HG03442 (cell line): ENCODE measurements at regions not wholly inside any gene's neighbourhood (a gene's known extent, or its start where the extent isn't known, plus 50 kb on each side); places are given as distances from the start of the nearest gene placed in this dataset.
"Not testable (repeated sequence)": the region's sequence is repeated elsewhere in the genome, so short reads cannot be mapped to it uniquely, and the experiment has no call there.

Source experiments
- ATAC-seq: cut with Tn5 transposase; IDR thresholded peaks from one replicate; pipeline ENCODE4 v1.9.1; 2021; ENCODE audit warnings: mild to moderate bottlenecking, moderate library complexity; ENCODE audit not compliant: unreplicated experiment

- ATAC-seq, result no peak
Measured at GRCh38 chr6:99143108-99143861, 195.5 kb upstream of the FBXL4 start.

GRCh38 chr6:99141906-99142305, 194.2 kb upstream of the FBXL4 start:
- not testable (repeated sequence) for ATAC-seq

GRCh38 chr6:99138445-99138844, 190.7 kb upstream of the FBXL4 start:
- no peak for ATAC-seq

- no peak for ATAC-seq
Measured at GRCh38 chr6:99137314-99137713, 189.6 kb upstream of the FBXL4 start.

- no peak for ATAC-seq
Measured at GRCh38 chr6:99136488-99136887, 188.7 kb upstream of the FBXL4 start.

- no peak for ATAC-seq
Measured at GRCh38 chr6:99132026-99132635, 184.4 kb upstream of the FBXL4 start.

- ATAC-seq, result no peak
Measured at GRCh38 chr6:99130897-99131873, 183.4 kb upstream of the FBXL4 start.

- ATAC-seq, result no peak
Measured at GRCh38 chr6:99129835-99130234, 182.1 kb upstream of the FBXL4 start.

DNA sequence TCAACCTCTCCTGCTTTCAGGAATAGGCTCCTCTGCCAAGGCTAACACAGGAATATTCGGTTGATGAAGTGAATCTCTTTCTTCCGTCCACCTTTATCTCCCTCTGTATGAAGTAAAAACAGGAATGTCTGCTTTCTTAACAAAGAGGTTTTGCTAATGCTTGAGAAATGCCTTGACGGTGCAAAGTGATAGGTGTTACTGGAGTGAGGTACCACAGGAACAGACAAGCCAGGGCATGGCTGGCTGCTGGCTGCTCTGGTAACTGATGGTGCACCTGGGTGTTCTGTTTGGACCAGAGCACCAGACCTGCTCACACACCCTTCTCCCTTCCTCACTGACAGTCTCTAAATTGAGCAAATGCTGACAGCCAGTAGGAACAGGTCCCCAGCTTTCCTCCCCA, 174.0 kb upstream of the FBXL4 start:
- no peak for ATAC-seq

DNA sequence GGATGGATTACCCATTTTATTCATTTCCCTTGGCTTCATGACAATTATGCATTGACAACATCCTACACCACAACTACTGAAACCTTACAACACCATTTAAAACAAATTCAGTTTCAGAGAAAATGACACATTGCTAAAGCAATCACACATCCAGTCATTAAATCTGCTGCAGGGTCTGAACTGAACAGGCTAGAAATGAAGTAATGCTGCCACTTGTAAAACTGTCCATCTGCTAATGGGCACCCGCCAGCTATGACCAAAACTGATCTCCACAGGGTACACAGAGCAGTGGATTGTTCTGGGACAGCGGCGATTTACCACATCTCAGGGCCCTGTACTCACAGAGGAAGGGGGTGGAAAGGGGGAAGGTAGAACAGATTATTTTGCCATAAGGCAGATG, 172.9 kb upstream of the FBXL4 start:
- ATAC-seq, result no peak

GRCh38 chr6:99119109-99120031, 171.6 kb upstream of the FBXL4 start:
- peak; percentile 62 for ATAC-seq

- ATAC-seq, result peak; percentile 43
Measured at GRCh38 chr6:99114769-99115406, 167.1 kb upstream of the FBXL4 start.

DNA sequence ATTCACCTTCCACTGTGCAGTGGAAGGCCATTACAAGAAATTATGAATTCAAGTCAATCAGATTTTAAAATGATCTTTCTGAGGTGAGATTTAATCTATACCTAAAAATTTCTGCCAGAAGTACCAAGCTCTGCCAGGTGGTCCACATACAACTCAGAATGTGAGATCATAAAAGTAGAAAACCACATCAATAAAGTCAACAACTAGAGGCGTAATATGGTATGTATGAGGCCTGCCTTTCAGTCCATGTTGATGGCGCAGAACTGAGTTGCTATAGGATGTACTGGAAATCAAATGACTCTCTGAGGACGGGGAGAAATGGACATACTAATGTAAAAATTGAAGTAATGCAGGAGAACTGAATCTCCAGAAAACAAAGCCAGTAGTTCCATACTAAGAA, 163.8 kb upstream of the FBXL4 start:
- ATAC-seq, result no peak

DNA sequence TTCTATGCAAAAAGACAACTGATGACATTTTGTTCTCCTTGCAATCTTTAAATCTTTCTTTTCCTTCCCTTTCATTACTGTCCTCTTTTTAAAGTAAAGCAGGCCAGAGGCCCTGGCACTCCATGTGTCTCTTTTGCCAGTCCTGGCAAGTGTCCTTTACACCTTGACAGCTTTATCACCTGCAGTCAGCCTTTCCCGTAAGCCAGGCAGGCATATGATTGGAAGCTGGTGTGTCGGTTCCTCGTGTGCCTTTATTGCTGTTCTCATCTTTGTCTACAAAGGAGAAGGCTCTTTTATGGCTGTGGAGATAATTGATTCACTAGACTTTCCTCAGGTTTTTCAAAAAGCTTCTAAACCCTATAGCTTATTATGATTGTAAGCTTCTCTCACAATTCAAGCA, 162.3 kb upstream of the FBXL4 start:
- ATAC-seq, result no peak

- no peak for ATAC-seq
Measured at GRCh38 chr6:99104218-99104617, 156.5 kb upstream of the FBXL4 start.

- ATAC-seq, result no peak
Measured at GRCh38 chr6:99099243-99099642, 151.5 kb upstream of the FBXL4 start.

DNA sequence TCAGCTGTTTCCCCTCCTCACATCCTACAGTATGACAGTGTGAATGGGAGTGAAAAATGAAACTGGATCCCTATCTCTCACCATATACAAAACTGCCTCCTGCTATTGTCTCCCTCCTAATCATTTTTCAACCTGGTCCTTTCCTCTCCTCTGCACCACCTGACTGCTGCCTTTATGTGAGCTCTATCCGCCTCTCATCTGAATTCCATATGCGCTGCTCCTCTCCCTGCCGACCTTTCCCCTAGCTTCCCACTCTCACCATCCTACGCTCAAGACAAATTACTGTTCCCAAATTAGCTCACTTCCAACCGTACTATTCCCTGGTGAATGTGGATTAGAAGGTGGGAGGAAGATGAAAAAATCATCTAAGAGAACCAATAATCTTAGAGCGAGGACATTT, 148.4 kb upstream of the FBXL4 start:
- ATAC-seq, result no peak

GRCh38 chr6:99093456-99094190, 145.9 kb upstream of the FBXL4 start:
- no peak for ATAC-seq

DNA sequence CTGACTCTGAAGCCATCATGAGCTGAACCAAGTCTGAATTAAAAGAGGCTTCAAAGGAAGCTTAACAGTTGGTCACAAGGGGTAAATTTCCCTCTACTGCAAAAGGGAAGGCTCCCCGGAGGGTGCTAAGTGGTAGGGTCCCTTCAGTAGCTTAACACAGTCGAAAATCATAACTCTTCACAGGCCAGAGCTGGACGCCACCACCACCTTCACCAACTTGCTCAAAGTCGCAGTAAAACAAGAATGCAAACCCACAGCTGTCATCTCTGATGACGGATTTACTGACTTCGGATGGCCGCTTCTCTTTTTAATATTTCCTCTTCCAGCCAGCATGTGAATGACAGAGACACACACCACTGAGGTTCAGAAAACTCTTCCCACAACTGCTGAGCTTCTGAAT, 144.7 kb upstream of the FBXL4 start:
- peak; percentile 16 for ATAC-seq
